Astrocyte (in vitro differentiated cells and primary cell): ENCODE measurements at regions not wholly inside any gene's neighbourhood (a gene's known extent, or its start where the extent isn't known, plus 50 kb on each side); places are given as distances from the start of the nearest gene placed in this dataset.

Experiments used
- DNase-seq: peaks from one replicate; pipeline ENCODE4 v3.0.0-alpha.2; 2010; ENCODE audit warnings: low read depth
- FAIRE-seq: peaks from 2 replicates; lab custom pipeline; 2011; peaks lifted over from hg19 to GRCh38; lab: Jason Lieb, UNC
- H2AFZ ChIP-seq: 2 replicates; pipeline ENCODE4 v1.6.0; 2012; ENCODE audit warnings: low read depth, low read length, inconsistent platforms
- H3K27ac ChIP-seq: 2 replicates; pipeline ENCODE4 v1.5.1; 2011; ENCODE audit warnings: low read depth, low read length, inconsistent platforms
- H3K27me3 ChIP-seq: 2 replicates; pipeline ENCODE4 v1.6.0; 2011; ENCODE audit warnings: low read length, inconsistent platforms; ENCODE audit not compliant: insufficient read depth
- H3K36me3 ChIP-seq: 2 replicates; pipeline ENCODE4 v1.5.1; 2011; ENCODE audit warnings: low read length, inconsistent platforms; ENCODE audit not compliant: insufficient read depth
- H3K4me1 ChIP-seq: 2 replicates; pipeline ENCODE4 v1.5.1; 2011; ENCODE audit warnings: low read length, inconsistent platforms; ENCODE audit not compliant: insufficient read depth
- H3K4me2 ChIP-seq: 2 replicates; pipeline ENCODE4 v1.6.0; 2012; ENCODE audit warnings: low read length, inconsistent platforms
- H3K4me3 ChIP-seq: 2 replicates; pipeline ENCODE4 v1.5.1; 2011; ENCODE audit warnings: low read depth, mild to moderate bottlenecking, low read length, inconsistent platforms; ENCODE audit not compliant: insufficient read depth
- H3K79me2 ChIP-seq: 2 replicates; pipeline ENCODE4 v1.6.0; 2012; ENCODE audit warnings: mild to moderate bottlenecking, low read length, inconsistent platforms; ENCODE audit not compliant: insufficient read depth
- H3K9ac ChIP-seq: 2 replicates; pipeline ENCODE4 v1.6.0; 2012; ENCODE audit warnings: mild to moderate bottlenecking, low read length, inconsistent platforms
- H3K9me3 ChIP-seq: 2 replicates; pipeline ENCODE4 v1.5.1; 2012; ENCODE audit warnings: low read depth, mild to moderate bottlenecking, low read length, inconsistent platforms; ENCODE audit not compliant: insufficient read depth
- H4K20me1 ChIP-seq: 2 replicates; pipeline ENCODE4 v1.6.0; 2012; ENCODE audit warnings: low read length, inconsistent platforms; ENCODE audit not compliant: insufficient read depth
- H3K27ac Mint-ChIP-seq: one replicate; pipeline ENCODE4 v1.8.0; 2021; ENCODE audit warnings: mild to moderate bottlenecking, mixed read lengths; ENCODE audit not compliant: unreplicated experiment
- H3K27me3 Mint-ChIP-seq: one replicate; pipeline ENCODE4 v1.8.0; 2021; ENCODE audit warnings: low read depth, mixed read lengths; ENCODE audit not compliant: unreplicated experiment
- H3K36me3 Mint-ChIP-seq: one replicate; pipeline ENCODE4 v1.8.0; 2021; ENCODE audit warnings: low read depth, mixed read lengths; ENCODE audit not compliant: unreplicated experiment
- H3K4me1 Mint-ChIP-seq: one replicate; pipeline ENCODE4 v1.8.0; 2021; ENCODE audit warnings: low read depth, mixed read lengths; ENCODE audit not compliant: unreplicated experiment
- H3K4me3 Mint-ChIP-seq: one replicate; pipeline ENCODE4 v1.8.0; 2021; ENCODE audit warnings: mild to moderate bottlenecking, moderate library complexity, mixed read lengths; ENCODE audit not compliant: unreplicated experiment
- H3K9me3 Mint-ChIP-seq: one replicate; pipeline ENCODE4 v1.8.0; 2021; ENCODE audit warnings: mild to moderate bottlenecking, mixed read lengths; ENCODE audit not compliant: unreplicated experiment
- EZH2 ChIP-seq: IDR thresholded peaks from 2 replicates; pipeline ENCODE4 v1.6.1; 2012; ENCODE audit warnings: mild to moderate bottlenecking, low read length, inconsistent platforms; ENCODE audit not compliant: insufficient read depth
- TF ChIP-seq, protein P1 (sequence below): IDR thresholded peaks from 2 replicates; pipeline ENCODE4 v1.5.1; 2011; ENCODE audit warnings: low read depth, mild to moderate bottlenecking, inconsistent platforms, low read length, moderate library complexity; ENCODE audit not compliant: insufficient read depth

DNA sequence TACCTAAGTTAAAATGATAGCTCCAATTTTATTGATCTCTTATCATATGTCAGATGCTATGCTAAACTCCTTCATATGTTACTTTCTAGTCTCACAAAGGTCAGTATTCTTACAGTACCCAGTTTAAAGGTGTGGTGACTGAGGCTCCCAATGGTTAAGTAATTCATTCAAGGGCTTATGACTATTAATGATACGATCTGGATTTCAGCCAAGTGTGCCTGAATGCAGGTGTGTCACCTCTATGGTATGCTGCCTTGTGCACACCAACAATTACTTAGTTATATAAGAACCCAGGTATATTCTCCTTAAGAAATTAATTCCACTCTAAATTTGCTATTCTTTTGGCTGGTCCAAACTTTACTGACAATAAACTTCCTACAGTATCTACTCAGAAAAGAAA, 84.6 kb upstream of the TRPC4 start:
- Histone ChIP-seq H3K27ac (no peak overlapping the region), H3K4me2 (no peak overlapping the region), H3K36me3 (no peaks in the 10 kb centered on the region), H3K79me2 (no peaks in the 10 kb centered on the region), H3K4me1 (no peaks in the 10 kb centered on the region), H3K9me3 (no peaks in the 10 kb centered on the region), H2AFZ (no peak overlapping the region), H3K9ac (no peak overlapping the region), H4K20me1 (no peaks in the 10 kb centered on the region), H3K27me3 (no peaks in the 10 kb centered on the region), H3K4me3 (no peak overlapping the region)
- Mint-ChIP-seq H3K27ac (no peak overlapping the region), H3K27me3 (no peaks in the 10 kb centered on the region), H3K36me3 (no peaks in the 10 kb centered on the region), H3K4me1 (no peaks in the 10 kb centered on the region), H3K9me3 (no peaks in the 10 kb centered on the region), H3K4me3 (no peak overlapping the region)
- TF ChIP-seq EZH2 = no peak
- TF ChIP-seq, protein P1, sequence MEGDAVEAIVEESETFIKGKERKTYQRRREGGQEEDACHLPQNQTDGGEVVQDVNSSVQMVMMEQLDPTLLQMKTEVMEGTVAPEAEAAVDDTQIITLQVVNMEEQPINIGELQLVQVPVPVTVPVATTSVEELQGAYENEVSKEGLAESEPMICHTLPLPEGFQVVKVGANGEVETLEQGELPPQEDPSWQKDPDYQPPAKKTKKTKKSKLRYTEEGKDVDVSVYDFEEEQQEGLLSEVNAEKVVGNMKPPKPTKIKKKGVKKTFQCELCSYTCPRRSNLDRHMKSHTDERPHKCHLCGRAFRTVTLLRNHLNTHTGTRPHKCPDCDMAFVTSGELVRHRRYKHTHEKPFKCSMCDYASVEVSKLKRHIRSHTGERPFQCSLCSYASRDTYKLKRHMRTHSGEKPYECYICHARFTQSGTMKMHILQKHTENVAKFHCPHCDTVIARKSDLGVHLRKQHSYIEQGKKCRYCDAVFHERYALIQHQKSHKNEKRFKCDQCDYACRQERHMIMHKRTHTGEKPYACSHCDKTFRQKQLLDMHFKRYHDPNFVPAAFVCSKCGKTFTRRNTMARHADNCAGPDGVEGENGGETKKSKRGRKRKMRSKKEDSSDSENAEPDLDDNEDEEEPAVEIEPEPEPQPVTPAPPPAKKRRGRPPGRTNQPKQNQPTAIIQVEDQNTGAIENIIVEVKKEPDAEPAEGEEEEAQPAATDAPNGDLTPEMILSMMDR = no peak
- FAIRE-seq (no peak), DNase-seq (no peak)

DNA sequence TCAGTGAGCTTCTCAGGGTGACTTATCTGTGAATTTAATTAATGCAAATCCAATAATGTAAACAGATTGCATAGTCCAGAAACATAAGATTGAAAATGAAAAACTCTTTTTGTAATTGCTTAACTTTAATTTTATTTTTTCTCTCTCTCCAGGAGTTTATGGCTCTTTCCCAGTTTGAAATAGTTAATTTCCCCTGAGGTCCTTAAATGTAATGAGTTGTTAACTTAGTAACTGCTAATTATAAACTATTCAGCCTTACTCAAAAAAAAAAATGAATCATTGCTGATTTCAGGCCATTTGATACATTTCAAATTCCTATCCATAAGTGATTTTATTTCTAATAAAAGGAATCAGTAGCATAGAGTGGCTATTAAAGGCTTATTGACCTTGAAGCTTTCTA, 84.1 kb upstream of the TRPC4 start:
- no peaks in the 10 kb centered on the region for H3K9me3 Mint-ChIP-seq
- H3K36me3 Mint-ChIP-seq = no peaks in the 10 kb centered on the region
- Histone ChIP-seq H3K4me2 (no peak overlapping the region), H3K4me1 (no peaks in the 10 kb centered on the region), H3K4me3 (no peak overlapping the region), H2AFZ (no peak overlapping the region), H3K36me3 (no peaks in the 10 kb centered on the region), H4K20me1 (no peaks in the 10 kb centered on the region), H3K9me3 (no peaks in the 10 kb centered on the region), H3K27me3 (no peaks in the 10 kb centered on the region), H3K79me2 (no peaks in the 10 kb centered on the region), H3K27ac (no peak overlapping the region), H3K9ac (no peak overlapping the region)
- DNase-seq (no peak), FAIRE-seq (no peak)
- H3K27me3 Mint-ChIP-seq = no peaks in the 10 kb centered on the region
- H3K4me3 Mint-ChIP-seq = no peak overlapping the region
- no peaks in the 10 kb centered on the region for H3K4me1 Mint-ChIP-seq
- no peak overlapping the region for H3K27ac Mint-ChIP-seq
- TF ChIP-seq, protein P1 = no peak
- no peak for TF ChIP-seq EZH2

DNA sequence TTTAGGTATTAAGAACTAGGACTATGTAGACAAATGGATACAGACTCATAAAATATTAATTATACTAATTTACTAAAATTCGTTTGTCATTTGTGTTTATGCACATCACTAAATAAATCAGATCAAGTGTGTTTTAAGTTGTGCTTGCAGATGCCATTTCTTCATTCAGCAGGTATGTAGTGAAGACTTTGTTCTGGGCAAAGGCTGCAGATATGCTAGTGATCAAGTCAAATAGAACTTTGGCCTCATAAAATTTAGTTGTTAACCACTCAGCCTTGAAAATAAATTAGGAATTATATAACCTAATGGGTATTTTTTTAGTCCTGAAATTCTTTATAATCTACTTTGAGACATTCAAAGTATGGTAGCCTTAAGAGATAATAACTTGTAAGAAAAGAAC, 80.4 kb upstream of the TRPC4 start:
- Mint-ChIP-seq H3K4me1 (no peaks in the 10 kb centered on the region), H3K36me3 (no peaks in the 10 kb centered on the region), H3K27ac (no peak overlapping the region), H3K9me3 (no peaks in the 10 kb centered on the region), H3K27me3 (no peaks in the 10 kb centered on the region), H3K4me3 (no peak overlapping the region)
- Histone ChIP-seq H3K9ac (no peak overlapping the region), H3K4me2 (no peak overlapping the region), H3K4me3 (no peak overlapping the region), H3K27me3 (no peaks in the 10 kb centered on the region), H3K27ac (no peak overlapping the region), H2AFZ (no peak overlapping the region), H3K9me3 (no peaks in the 10 kb centered on the region), H3K4me1 (no peaks in the 10 kb centered on the region), H4K20me1 (no peaks in the 10 kb centered on the region), H3K79me2 (no peaks in the 10 kb centered on the region), H3K36me3 (no peaks in the 10 kb centered on the region)
- DNase-seq (no peak), FAIRE-seq (no peak)
- TF ChIP-seq, protein P1 = no peak
- no peak for TF ChIP-seq EZH2
